ENCODE measurements at regions not wholly inside any gene's neighbourhood (a gene's known extent, or its start where the extent isn't known, plus 50 kb on each side); places are given as distances from the start of the nearest gene placed in this dataset.

DNA sequence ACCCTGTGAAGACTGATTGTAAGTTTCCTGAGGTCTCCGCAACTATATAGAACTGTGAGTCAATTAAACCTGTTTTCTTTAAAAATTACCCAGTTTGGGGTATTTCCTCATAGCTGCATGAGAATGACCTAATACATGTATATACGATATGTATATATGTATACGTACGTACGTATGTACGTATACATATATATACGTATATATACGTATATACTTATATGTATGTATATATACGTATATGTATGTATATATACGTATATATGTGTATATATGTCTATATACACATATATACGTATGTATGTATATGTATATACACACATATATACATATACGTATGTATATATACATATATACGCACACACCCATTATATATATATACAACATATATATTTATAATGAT, 1153.0 kb upstream of the CDH18 start:
- no peaks in the 10 kb centered on the region for H3K4me1 ChIP-seq
- ATAC-seq (no peak), DNase-seq (no peak), FAIRE-seq (no peak)
- TF ChIP-seq CTCF (IDR thresholded peaks at IDR 0.05), result no peak
- no peaks in the 10 kb centered on the region for H3K36me3 ChIP-seq
- no peak overlapping the region for H3K4me3 ChIP-seq
- H3K27ac ChIP-seq, result no peak overlapping the region
- intact Hi-C loops (cut with DNase I), result no loop called here
- no peaks in the 10 kb centered on the region for H3K9me3 ChIP-seq
- WGBS, 2 donors, result 89 to 90% methylated on average over 13 of the region's 13 CpGs
- H3K27me3 ChIP-seq, result no peaks in the 10 kb centered on the region

DNA sequence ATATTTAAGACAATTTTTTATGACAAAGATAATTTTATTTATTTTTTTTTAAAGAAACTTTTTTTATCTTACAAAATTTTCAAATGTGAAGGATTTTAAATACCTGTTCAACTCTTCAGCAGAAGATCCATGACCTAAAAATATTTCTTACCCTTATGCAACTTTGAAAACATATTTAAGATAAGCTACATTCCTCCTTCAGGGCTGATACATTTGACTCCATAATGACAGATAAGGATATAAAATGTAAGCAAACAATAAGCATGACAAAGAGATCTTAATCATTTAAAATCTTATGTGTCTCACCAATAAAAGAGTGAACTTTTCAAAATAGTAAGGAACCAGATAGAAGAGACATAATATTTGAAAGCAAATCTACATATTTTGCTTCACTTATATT, 1138.2 kb upstream of the CDH18 start:
- FAIRE-seq, result peak; percentile 64
- ATAC-seq, result no peak
- no peaks in the 10 kb centered on the region for H3K36me3 ChIP-seq

DNA sequence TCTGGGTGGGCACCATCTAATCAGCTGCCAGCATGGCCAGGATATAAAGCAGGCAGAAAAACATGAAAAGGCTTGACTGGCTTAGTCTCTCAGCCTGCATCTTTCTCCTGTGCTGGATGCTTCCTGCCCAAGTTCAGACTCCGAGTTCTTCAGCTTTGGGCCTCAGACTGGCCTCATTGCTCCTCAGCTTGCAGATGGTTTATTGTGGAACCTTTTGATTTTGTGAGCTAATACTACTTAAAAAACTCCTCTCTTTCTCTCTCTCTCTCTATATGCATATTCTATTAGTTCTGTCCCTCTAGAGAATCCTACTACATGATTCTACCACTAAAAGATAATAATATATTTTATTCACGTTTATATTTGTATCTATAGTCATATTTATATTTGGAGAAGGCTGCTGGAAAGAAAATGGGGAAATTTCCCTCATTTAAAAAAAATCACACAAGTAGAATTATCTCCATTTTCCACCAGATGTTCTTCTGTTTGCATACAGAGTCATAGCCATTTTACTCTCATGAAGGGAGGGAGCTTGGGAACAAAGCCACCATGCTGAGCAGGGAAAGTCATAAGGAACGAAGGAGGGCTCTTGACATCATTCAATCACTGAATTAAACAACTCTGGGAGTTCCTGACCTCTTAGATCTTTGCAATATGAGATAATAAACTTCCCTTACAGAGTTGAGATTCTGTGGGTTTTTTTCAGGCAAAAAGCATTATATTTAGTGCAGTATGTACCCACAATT, 1137.4 kb upstream of the CDH18 start:
- H3K36me3 ChIP-seq, result no peaks in the 10 kb centered on the region
- no peak for TF ChIP-seq CTCF (IDR thresholded peaks at IDR 0.05)
- no peaks in the 10 kb centered on the region for H3K4me1 ChIP-seq
- ATAC-seq (no peak), FAIRE-seq (no peak), DNase-seq (no peak)
- H3K27me3 ChIP-seq, result no peaks in the 10 kb centered on the region
- intact Hi-C loops (cut with DNase I), result no loop called here
- no peak overlapping the region for H3K27ac ChIP-seq
- WGBS, 2 donors, result 46 to 49% methylated on average over 3 of the region's 3 CpGs
- H3K9me3 ChIP-seq, result no peaks in the 10 kb centered on the region
- no peak overlapping the region for H3K4me3 ChIP-seq

More for the DNA sequence above, 1138.2 kb upstream of the CDH18 start:
- Histone ChIP-seq H3K27ac (no peak overlapping the region), H3K4me1 (no peaks in the 10 kb centered on the region), H3K27me3 (no peaks in the 10 kb centered on the region), H3K9me3 (no peaks in the 10 kb centered on the region), H3K4me3 (no peak overlapping the region)
- DNase-seq, result no peak
- intact Hi-C loops (cut with DNase I), result no loop called here
- no peak for TF ChIP-seq CTCF (IDR thresholded peaks at IDR 0.05)

GRCh38 chr5:21121213-21121612, 1133.2 kb upstream of the CDH18 start:
- H3K4me3 ChIP-seq, result no peak overlapping the region

More at GRCh38 chr5:21121213-21121612, 1133.2 kb upstream of the CDH18 start:
- FAIRE-seq, result no peak
- TF ChIP-seq CTCF (IDR thresholded peaks at IDR 0.05), result no peak
- DNase-seq, result no peak
- Histone ChIP-seq H3K36me3 (no peaks in the 10 kb centered on the region), H3K27me3 (no peaks in the 10 kb centered on the region), H3K4me1 (no peaks in the 10 kb centered on the region), H3K9me3 (no peaks in the 10 kb centered on the region), H3K27ac (no peak overlapping the region)
- intact Hi-C loops (cut with DNase I), result no loop called here
- ATAC-seq, result no peak
- WGBS, 2 donors, result 63 to 77% methylated on average over 1 of the region's 1 CpG
